ENCODE measurements at regions not wholly inside any gene's neighbourhood (a gene's known extent, or its start where the extent isn't known, plus 50 kb on each side); places are given as distances from the start of the nearest gene placed in this dataset.

GRCh38 chr18:42606886-42607495 lies 508.5 kb downstream of the RIT2 start:
- DNase-seq (ENCODE audit: low read depth): no peak
- no peak overlapping the region for H3K4me3 ChIP-seq (ENCODE audit: control insufficient read depth, low read depth, low read length)
- no peak for TF ChIP-seq CTCF (IDR thresholded peaks at IDR 0.05; ENCODE audit: control insufficient read depth, insufficient read depth, low read depth, low read length, missing control alignments)

- TF ChIP-seq CTCF (IDR thresholded peaks at IDR 0.05; ENCODE audit: control insufficient read depth, insufficient read depth, low read depth, low read length, missing control alignments): no peak
- H3K4me3 ChIP-seq (ENCODE audit: control insufficient read depth, low read depth, low read length): no peak overlapping the region
- DNase-seq (ENCODE audit: low read depth): no peak
Observed at GRCh38 chr18:42611134-42611533, 504.4 kb downstream of the RIT2 start.

GRCh38 chr18:42614619-42615293 lies 500.7 kb downstream of the RIT2 start:
- no peak for DNase-seq (ENCODE audit: low read depth)
- no peak overlapping the region for H3K4me3 ChIP-seq (ENCODE audit: control insufficient read depth, low read depth, low read length)
- no peak for TF ChIP-seq CTCF (IDR thresholded peaks at IDR 0.05; ENCODE audit: control insufficient read depth, insufficient read depth, low read depth, low read length, missing control alignments)

- H3K4me3 ChIP-seq (ENCODE audit: control insufficient read depth, low read depth, low read length): no peak overlapping the region
- no peak for DNase-seq (ENCODE audit: low read depth)
- TF ChIP-seq CTCF (IDR thresholded peaks at IDR 0.05; ENCODE audit: control insufficient read depth, insufficient read depth, low read depth, low read length, missing control alignments): no peak
Observed at GRCh38 chr18:42617221-42617620, 498.3 kb downstream of the RIT2 start.

GRCh38 chr18:42619771-42620170 lies 495.7 kb downstream of the RIT2 start:
- DNase-seq (ENCODE audit: low read depth): no peak
- H3K4me3 ChIP-seq (ENCODE audit: control insufficient read depth, low read depth, low read length): no peak overlapping the region
- no peak for TF ChIP-seq CTCF (IDR thresholded peaks at IDR 0.05; ENCODE audit: control insufficient read depth, insufficient read depth, low read depth, low read length, missing control alignments)

GRCh38 chr18:42620657-42621056 lies 494.8 kb downstream of the RIT2 start:
- no peak for TF ChIP-seq CTCF (IDR thresholded peaks at IDR 0.05; ENCODE audit: control insufficient read depth, insufficient read depth, low read depth, low read length, missing control alignments)
- no peak overlapping the region for H3K4me3 ChIP-seq (ENCODE audit: control insufficient read depth, low read depth, low read length)
- DNase-seq (ENCODE audit: low read depth): no peak

Data from AG09309 (cell line).